Gastrocnemius medialis (tissue), 4 donors: ENCODE measurements at regions not wholly inside any gene's neighbourhood (a gene's known extent, or its start where the extent isn't known, plus 50 kb on each side); places are given as distances from the start of the nearest gene placed in this dataset.
"Not testable (repeated sequence)": the region's sequence is repeated elsewhere in the genome, so short reads cannot be mapped to it uniquely, and the experiment has no call there.

Source experiments
- ATAC-seq, 2 donors: fragments of 150-250 bp; one replicate each; pipeline ENCODE4 v1.9.1; 2016
- DNase-seq, 2 donors: peaks; one replicate each; pipeline ENCODE4 v3.0.0-alpha.2; 2019
- H3K27ac ChIP-seq, 4 donors: fragments of 200-600 bp; sonication (generic); 1 replicate in 1 of 4; 2 replicates in 3 of 4; pipeline ENCODE4 v1.5.1; 2016 to 2018; ENCODE audit warnings: mild to moderate bottlenecking in 2 of 4, moderate library complexity in 1 of 4
- H3K27me3 ChIP-seq, 3 donors: fragments of 200-600 bp; sonication (generic) in 2 of 3; 1 replicate in 1 of 3; 2 replicates in 2 of 3; pipeline versions ENCODE4 v1.5.1 to v1.6.0; 2016 to 2019; ENCODE audit warnings: mild to moderate bottlenecking in 1 of 3, moderate library complexity in 1 of 3
- H3K36me3 ChIP-seq, 2 donors: fragments of 200-600 bp; sonication (generic) in 1 of 2; one replicate each; pipeline ENCODE4 v1.5.1; 2017 to 2018
- H3K4me1 ChIP-seq, 2 donors: fragments of 200-600 bp; sonication (generic) in 1 of 2; one replicate each; pipeline ENCODE4 v1.5.1; 2016 to 2017; ENCODE audit warnings: mild to moderate bottlenecking in 2 of 2
- H3K4me3 ChIP-seq, 4 donors: fragments of 200-600 bp; sonication (generic) in 3 of 4; 1 replicate in 1 of 4; 2 replicates in 3 of 4; pipeline ENCODE4 v1.5.1; 2016 to 2019; ENCODE audit warnings: mild to moderate bottlenecking in 2 of 4
- H3K9me3 ChIP-seq, 3 donors: fragments of 200-600 bp; sonication (generic) in 2 of 3; 1 replicate in 1 of 3; 2 replicates in 2 of 3; pipeline ENCODE4 v1.5.1; 2016 to 2019
- POLR2A ChIP-seq, 2 donors: fragments of 450-650 bp; IDR thresholded peaks; one replicate each; pipeline ENCODE4 v1.6.1; 2017; ENCODE audit warnings: antibody characterized with exemption in 2 of 2, mild to moderate bottlenecking in 2 of 2, moderate library complexity in 2 of 2
- in situ Hi-C, 4 donors: fragments of 200-750 bp; cut with MboI; loops; one replicate each; pipeline versions ENCODE4 v1.15.0 to v1.8.0; 2017; ENCODE audit warnings: low sequenced_read_pairs in 4 of 4
- intact Hi-C: fragments of 100-400 bp; cut with DNase I; formaldehyde crosslinking; loops from one replicate; pipeline ENCODE4 v1.15.1; 2023; ENCODE audit warnings: low total_unique reads
- TF ChIP-seq, protein P1 (sequence below), 5 experiments: fragments of 450-650 bp in 3 of 5; fragments of 200-600 bp in 2 of 5; sonication (generic) in 2 of 5; IDR thresholded peaks in 4 of 5; conservative IDR thresholded peaks in 1 of 5; 1 replicate in 4 of 5; 2 replicates in 1 of 5; pipeline ENCODE4 v1.5.1; 2016 to 2019; ENCODE audit warnings: antibody characterized with exemption in 5 of 5, mild to moderate bottlenecking in 3 of 5, moderate library complexity in 3 of 5

DNA sequence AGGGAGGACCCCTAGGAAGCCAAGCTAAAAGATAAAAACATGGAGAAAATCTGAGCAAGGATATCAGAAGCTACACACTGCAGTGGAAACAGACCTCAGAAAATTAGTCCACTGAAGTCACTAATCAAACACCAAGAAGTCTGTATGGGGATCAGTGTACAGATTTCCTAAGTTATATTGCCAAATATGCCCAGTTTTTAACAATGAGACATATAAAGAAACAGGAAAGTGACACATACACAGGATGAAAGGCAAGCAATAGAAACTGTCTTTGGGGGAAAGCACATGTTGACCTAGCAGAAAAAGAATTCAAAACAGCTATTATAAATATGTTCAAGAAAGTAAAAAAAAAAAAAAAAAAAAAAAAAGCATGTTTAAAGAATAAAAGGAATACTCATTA, 153.7 kb downstream of the PPP4R3C start:
- H3K36me3 ChIP-seq, result no peaks in the 10 kb centered on the region
- no peak overlapping the region for H3K27ac ChIP-seq
- ATAC-seq (no peak), DNase-seq (no peak)
- H3K9me3 ChIP-seq, result no peaks in the 10 kb centered on the region
- no peaks in the 10 kb centered on the region for H3K27me3 ChIP-seq
- H3K4me3 ChIP-seq, result no peak overlapping the region
- TF ChIP-seq POLR2A (IDR thresholded peaks at IDR 0.05), result no peak
- in situ Hi-C loops, result no loop called here
- intact Hi-C loops, result no loop called here
- H3K4me1 ChIP-seq, result no peaks in the 10 kb centered on the region

DNA sequence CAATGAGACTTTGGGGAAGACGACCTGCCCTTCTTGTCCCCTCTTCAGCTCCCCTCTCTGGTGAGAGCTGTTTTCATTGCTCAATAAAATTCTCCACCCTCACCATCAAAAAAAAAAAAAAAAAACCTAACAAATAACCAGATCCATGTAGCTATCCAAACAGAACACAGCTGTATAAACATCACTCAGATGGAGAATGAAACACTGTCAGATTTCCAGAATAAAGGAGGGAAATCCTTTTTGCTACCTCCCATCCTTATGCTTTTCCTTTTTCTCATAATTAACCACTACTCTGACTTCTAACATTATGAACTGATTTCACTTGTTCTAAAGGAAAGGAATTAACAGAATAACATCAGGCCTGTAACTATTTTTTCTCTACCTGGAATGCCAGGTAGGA, 155.6 kb downstream of the PPP4R3C start:
- Histone ChIP-seq H3K36me3 (no peaks in the 10 kb centered on the region), H3K9me3 (no peaks in the 10 kb centered on the region), H3K27ac (no peak overlapping the region), H3K27me3 (no peaks in the 10 kb centered on the region), H3K4me1 (no peaks in the 10 kb centered on the region), H3K4me3 (no peak overlapping the region)
- ATAC-seq (no peak), DNase-seq (no peak)
- in situ Hi-C loops, result no loop called here
- intact Hi-C loops, result no loop called here
- TF ChIP-seq, protein P1, sequence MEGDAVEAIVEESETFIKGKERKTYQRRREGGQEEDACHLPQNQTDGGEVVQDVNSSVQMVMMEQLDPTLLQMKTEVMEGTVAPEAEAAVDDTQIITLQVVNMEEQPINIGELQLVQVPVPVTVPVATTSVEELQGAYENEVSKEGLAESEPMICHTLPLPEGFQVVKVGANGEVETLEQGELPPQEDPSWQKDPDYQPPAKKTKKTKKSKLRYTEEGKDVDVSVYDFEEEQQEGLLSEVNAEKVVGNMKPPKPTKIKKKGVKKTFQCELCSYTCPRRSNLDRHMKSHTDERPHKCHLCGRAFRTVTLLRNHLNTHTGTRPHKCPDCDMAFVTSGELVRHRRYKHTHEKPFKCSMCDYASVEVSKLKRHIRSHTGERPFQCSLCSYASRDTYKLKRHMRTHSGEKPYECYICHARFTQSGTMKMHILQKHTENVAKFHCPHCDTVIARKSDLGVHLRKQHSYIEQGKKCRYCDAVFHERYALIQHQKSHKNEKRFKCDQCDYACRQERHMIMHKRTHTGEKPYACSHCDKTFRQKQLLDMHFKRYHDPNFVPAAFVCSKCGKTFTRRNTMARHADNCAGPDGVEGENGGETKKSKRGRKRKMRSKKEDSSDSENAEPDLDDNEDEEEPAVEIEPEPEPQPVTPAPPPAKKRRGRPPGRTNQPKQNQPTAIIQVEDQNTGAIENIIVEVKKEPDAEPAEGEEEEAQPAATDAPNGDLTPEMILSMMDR (IDR thresholded peaks at IDR 0.05 in 4 of 5, conservative IDR thresholded peaks at IDR 0.05 in 1 of 5), result no peak
- TF ChIP-seq POLR2A (IDR thresholded peaks at IDR 0.05), result no peak

- intact Hi-C loops, in situ Hi-C loops: not testable (repeated sequence)
Observed at GRCh38 chrX:27292552-27292951, 170.6 kb downstream of the PPP4R3C start.

GRCh38 chrX:27276751-27277150, 186.4 kb downstream of the PPP4R3C start:
- H3K9me3 ChIP-seq, result no peaks in the 10 kb centered on the region
- H3K27me3 ChIP-seq, result no peaks in the 10 kb centered on the region
- ATAC-seq (no peak), DNase-seq (no peak)
- H3K4me3 ChIP-seq, result no peak overlapping the region
- H3K36me3 ChIP-seq, result no peaks in the 10 kb centered on the region
- intact Hi-C loops, result no loop called here
- TF ChIP-seq, protein P1 (IDR thresholded peaks at IDR 0.05 in 4 of 5, conservative IDR thresholded peaks at IDR 0.05 in 1 of 5), result no peak
- no peak for TF ChIP-seq POLR2A (IDR thresholded peaks at IDR 0.05)
- no peaks in the 10 kb centered on the region for H3K4me1 ChIP-seq
- no peak overlapping the region for H3K27ac ChIP-seq
- in situ Hi-C loops, result no loop called here

More at GRCh38 chrX:27292552-27292951, 170.6 kb downstream of the PPP4R3C start:
- not testable (repeated sequence) for H3K36me3 ChIP-seq, H3K27ac ChIP-seq, H3K9me3 ChIP-seq, H3K4me1 ChIP-seq, H3K4me3 ChIP-seq, DNase-seq, H3K27me3 ChIP-seq, ATAC-seq

- TF ChIP-seq POLR2A (IDR thresholded peaks at IDR 0.05), result no peak
- TF ChIP-seq, protein P1 (IDR thresholded peaks at IDR 0.05 in 4 of 5, conservative IDR thresholded peaks at IDR 0.05 in 1 of 5), result no peak
- Histone ChIP-seq H3K27ac (no peak overlapping the region), H3K9me3 (no peaks in the 10 kb centered on the region), H3K36me3 (no peaks in the 10 kb centered on the region), H3K4me3 (no peak overlapping the region), H3K4me1 (no peaks in the 10 kb centered on the region), H3K27me3 (no peaks in the 10 kb centered on the region)
- in situ Hi-C loops, result no loop called here
- intact Hi-C loops, result no loop called here
- DNase-seq (no peak), ATAC-seq (no peak)
Observed at GRCh38 chrX:27254656-27255055, 208.5 kb downstream of the PPP4R3C start.

DNA sequence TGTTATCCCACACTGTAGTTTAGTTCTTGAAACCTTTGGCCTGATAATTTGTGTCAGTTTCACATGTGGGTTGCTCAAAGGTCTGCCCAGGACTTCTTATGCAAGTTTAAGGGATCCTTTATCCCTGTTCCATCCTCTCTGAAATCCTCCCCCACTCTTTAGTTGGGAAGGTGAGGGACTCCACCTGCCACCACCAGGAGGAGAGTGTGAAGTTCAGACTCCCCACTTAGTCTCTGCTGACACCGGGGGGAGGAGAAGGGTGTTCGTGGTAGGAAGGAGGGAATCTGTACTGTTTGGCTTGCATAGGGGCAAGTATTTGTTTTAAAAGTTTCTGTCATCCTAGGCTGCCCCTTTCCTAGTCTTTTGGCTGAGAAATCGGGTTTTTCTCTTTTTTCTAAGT, 211.8 kb downstream of the PPP4R3C start:
- in situ Hi-C loops, result no loop called here
- Histone ChIP-seq H3K9me3 (no peaks in the 10 kb centered on the region), H3K27me3 (peaks cover 0 to 2% (median 0%) of the 10 kb centered on the region in 3 donors), H3K36me3 (no peaks in the 10 kb centered on the region), H3K4me1 (no peaks in the 10 kb centered on the region), H3K27ac (no peak overlapping the region), H3K4me3 (no peak overlapping the region)
- DNase-seq (no peak), ATAC-seq (no peak)
- intact Hi-C loops, result no loop called here
- TF ChIP-seq POLR2A (IDR thresholded peaks at IDR 0.05), result no peak
- TF ChIP-seq, protein P1 (IDR thresholded peaks at IDR 0.05 in 4 of 5, conservative IDR thresholded peaks at IDR 0.05 in 1 of 5), result no peak
